Naive thymus-derived CD4-positive, alpha-beta T cell (primary cell): ENCODE measurements at regions not wholly inside any gene's neighbourhood (a gene's known extent, or its start where the extent isn't known, plus 50 kb on each side); places are given as distances from the start of the nearest gene placed in this dataset.

Experiments used
- ATAC-seq: fragments of 150-1000 bp; cut with Tn5 transposase; 2 replicates; pipeline ENCODE4 v1.10.0; 2021; ENCODE audit warnings: mild to moderate bottlenecking, moderate library complexity
- CTCF ChIA-PET: fragments of 350-600 bp; sonication (Branson Sonifier 250); formaldehyde crosslinking; loops from one replicate; lab custom pipeline; 2021; ENCODE audit warnings: antibody characterized with exemption; lab: Charles Lee
- POLR2A ChIA-PET: fragments of 350-600 bp; sonication (Branson Sonifier 250); formaldehyde crosslinking; loops from one replicate; lab custom pipeline; 2021; ENCODE audit warnings: antibody characterized with exemption, inconsistent platforms; lab: Charles Lee
- DNase-seq, 9 donors: peaks; one replicate each; pipeline versions ENCODE4 v3.0.0 to v3.0.0-alpha.2; 2020 to 2022; ENCODE audit warnings: mixed read lengths in 1 of 9
- H3K27ac ChIP-seq: one replicate; pipeline ENCODE4 v1.7.0; 2013; ENCODE audit warnings: mild to moderate bottlenecking, low read depth, low read length, moderate library complexity
- H3K27me3 ChIP-seq, 2 donors: one replicate each; pipeline ENCODE4 v1.7.0; 2013; ENCODE audit warnings: low read length in 2 of 2, mild to moderate bottlenecking in 2 of 2, moderate library complexity in 2 of 2; ENCODE audit not compliant: control insufficient read depth in 2 of 2, insufficient read depth in 2 of 2
- H3K36me3 ChIP-seq, 3 experiments: 1 replicate in 2 of 3; 2 replicates in 1 of 3; pipeline ENCODE4 v1.7.0; 2013; ENCODE audit warnings: low read length in 3 of 3, mild to moderate bottlenecking in 3 of 3, moderate library complexity in 1 of 3; ENCODE audit not compliant: insufficient read depth in 3 of 3, control insufficient read depth in 2 of 3
- H3K4me1 ChIP-seq, 2 donors: one replicate each; pipeline ENCODE4 v1.7.0; 2013; ENCODE audit warnings: low read length in 2 of 2, mild to moderate bottlenecking in 2 of 2, moderate library complexity in 1 of 2; ENCODE audit not compliant: control insufficient read depth in 2 of 2, insufficient read depth in 2 of 2
- H3K4me3 ChIP-seq: 2 replicates; pipeline ENCODE4 v1.7.0; 2013; ENCODE audit warnings: mild to moderate bottlenecking, low read length
- H3K9me3 ChIP-seq, 3 experiments: 1 replicate in 2 of 3; 2 replicates in 1 of 3; pipeline ENCODE4 v1.7.0; 2013; ENCODE audit warnings: low read length in 3 of 3; ENCODE audit not compliant: control insufficient read depth in 2 of 3
- H3K27ac Mint-ChIP-seq, 9 donors: one replicate each; pipeline ENCODE4 v1.8.0; 2020 to 2022; ENCODE audit warnings: mixed read lengths in 9 of 9, mild to moderate bottlenecking in 8 of 9, moderate library complexity in 5 of 9, inconsistent platforms in 2 of 9
- H3K27me3 Mint-ChIP-seq, 5 donors: one replicate each; pipeline ENCODE4 v1.8.0; 2021 to 2022; ENCODE audit warnings: mixed read lengths in 5 of 5, mild to moderate bottlenecking in 1 of 5
- H3K36me3 Mint-ChIP-seq, 5 donors: one replicate each; pipeline ENCODE4 v1.8.0; 2020 to 2022; ENCODE audit warnings: mixed read lengths in 5 of 5, mild to moderate bottlenecking in 3 of 5, inconsistent platforms in 1 of 5
- H3K4me1 Mint-ChIP-seq, 7 donors: one replicate each; pipeline ENCODE4 v1.8.0; 2020 to 2022; ENCODE audit warnings: mixed read lengths in 7 of 7, mild to moderate bottlenecking in 3 of 7, inconsistent platforms in 1 of 7
- H3K4me3 Mint-ChIP-seq, 10 donors: one replicate each; pipeline ENCODE4 v1.8.0; 2020 to 2022; ENCODE audit warnings: mild to moderate bottlenecking in 10 of 10, mixed read lengths in 10 of 10, moderate library complexity in 6 of 10, inconsistent platforms in 2 of 10
- H3K9me3 Mint-ChIP-seq, 11 donors: one replicate each; pipeline ENCODE4 v1.8.0; 2020 to 2022; ENCODE audit warnings: mixed read lengths in 11 of 11, mild to moderate bottlenecking in 4 of 11, inconsistent platforms in 1 of 11, moderate library complexity in 1 of 11
- intact Hi-C, 2 donors: fragments of 100-400 bp; cut with micrococcal nuclease; formaldehyde crosslinking; loops; one replicate each; pipeline ENCODE4 v1.15.1; 2023

DNA sequence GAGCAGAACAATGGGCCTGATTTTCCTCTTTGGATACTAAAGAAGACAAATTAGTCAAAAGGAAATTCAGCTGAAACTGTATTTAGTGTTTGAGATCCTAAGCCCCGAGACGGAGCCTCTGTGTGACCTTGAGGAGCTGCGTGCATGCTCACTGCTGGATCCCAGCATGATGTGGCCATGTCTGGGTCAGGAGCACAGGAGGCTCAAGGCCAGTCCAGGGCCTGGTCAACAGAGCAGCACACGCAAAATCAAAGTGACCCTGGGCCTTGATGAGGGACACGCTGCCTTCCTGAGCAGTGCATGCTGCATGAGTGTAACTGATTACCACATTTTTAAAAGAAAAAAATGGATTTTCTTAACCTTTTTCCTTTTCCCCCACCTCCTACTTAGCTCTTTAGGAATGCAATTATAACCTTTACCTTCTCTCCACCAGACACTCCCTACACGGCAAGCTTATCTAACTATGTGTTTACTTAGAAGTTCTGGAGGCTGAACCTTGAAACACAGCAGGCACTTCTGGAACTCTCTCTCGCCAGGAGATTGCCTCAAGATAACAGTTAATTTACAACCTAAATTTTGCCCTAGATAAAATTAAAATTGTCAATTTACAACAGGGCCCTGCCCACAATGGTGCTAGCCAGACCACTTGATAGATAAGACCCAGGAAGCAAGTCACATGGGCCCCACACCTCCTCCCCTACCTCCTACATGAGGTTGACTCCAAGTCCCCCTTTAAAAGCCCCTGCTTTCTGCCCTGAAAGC, 144.6 kb downstream of the LRIG2 start:
- Mint-ChIP-seq H3K4me1 (no peaks in the 10 kb centered on the region), H3K36me3 (peaks cover 0 to 11% (median 0%) of the 10 kb centered on the region in 5 donors), H3K27me3 (peaks cover 0 to under 1% (median 0%) of the 10 kb centered on the region in 5 donors), H3K27ac (no peak overlapping the region), H3K9me3 (peaks cover 0 to 19% (median 6%) of the 10 kb centered on the region in 11 donors), H3K4me3 (no peak overlapping the region)
- Histone ChIP-seq H3K27ac (no peak overlapping the region), H3K4me3 (no peak overlapping the region), H3K27me3 (no peaks in the 10 kb centered on the region), H3K9me3 (no peaks in the 10 kb centered on the region), H3K36me3 (no peaks in the 10 kb centered on the region), H3K4me1 (no peaks in the 10 kb centered on the region)
- no peak for ATAC-seq
- intact Hi-C loops = no loop called here
- DNase-seq = no peak
- ChIA-PET POLR2A (no interaction called here), CTCF (no interaction called here)

DNA sequence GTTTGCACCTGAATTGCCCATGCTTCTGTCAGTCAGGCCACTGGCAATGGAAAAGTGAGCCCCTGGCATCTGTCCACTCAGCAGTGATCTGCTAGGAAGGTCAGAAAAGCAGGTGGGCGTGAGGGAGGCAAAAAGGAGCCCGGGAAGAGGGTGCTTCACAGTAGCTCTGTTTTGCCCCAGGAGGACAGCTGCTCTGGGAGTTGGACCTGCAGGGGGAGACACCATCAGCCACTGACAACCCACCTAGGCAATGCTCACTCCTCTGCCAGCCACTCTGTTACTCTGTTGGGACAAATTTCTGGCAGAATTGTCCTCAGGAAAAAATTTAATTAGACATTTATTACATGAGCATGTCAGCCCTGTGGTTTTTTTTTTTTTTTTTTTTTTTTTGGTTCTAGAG, 146.4 kb downstream of the LRIG2 start:
- DNase-seq = no peak
- H3K27me3 ChIP-seq = no peaks in the 10 kb centered on the region
- Mint-ChIP-seq H3K36me3 (peaks cover 0 to 11% (median 0%) of the 10 kb centered on the region in 5 donors), H3K4me3 (no peak overlapping the region), H3K4me1 (no peaks in the 10 kb centered on the region), H3K9me3 (peaks cover 0 to 12% (median 5%) of the 10 kb centered on the region in 11 donors), H3K27me3 (peaks cover 0 to 5% (median 0%) of the 10 kb centered on the region in 5 donors), H3K27ac (no peak overlapping the region)
- no peaks in the 10 kb centered on the region for H3K9me3 ChIP-seq
- no peaks in the 10 kb centered on the region for H3K4me1 ChIP-seq
- intact Hi-C loops = no loop called here
- CTCF ChIA-PET = no interaction called here
- POLR2A ChIA-PET = no interaction called here
- H3K27ac ChIP-seq = no peak overlapping the region
- no peaks in the 10 kb centered on the region for H3K36me3 ChIP-seq
- H3K4me3 ChIP-seq = no peak overlapping the region
- ATAC-seq = no peak

DNA sequence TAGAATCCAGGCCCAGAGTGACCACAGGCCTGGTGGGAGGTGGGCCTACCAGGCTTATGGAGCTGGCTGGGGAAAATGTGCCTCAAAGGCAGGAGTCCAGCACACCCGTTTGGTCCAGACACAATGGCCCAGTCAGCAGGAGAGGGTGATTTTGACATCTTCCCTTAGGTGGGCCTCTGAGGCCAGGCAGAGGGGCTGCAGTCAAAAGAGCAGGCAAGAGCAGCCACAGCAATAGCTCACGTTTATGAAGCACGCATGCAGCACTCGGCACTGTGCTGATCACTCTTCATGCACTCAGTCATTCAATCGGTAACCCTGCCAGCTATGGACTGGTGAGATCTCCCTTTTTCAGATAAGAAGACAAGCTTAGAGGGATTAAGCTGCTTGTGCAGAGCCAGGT, 146.8 kb downstream of the LRIG2 start:
- intact Hi-C loops = no loop called here
- CTCF ChIA-PET = no interaction called here

DNA sequence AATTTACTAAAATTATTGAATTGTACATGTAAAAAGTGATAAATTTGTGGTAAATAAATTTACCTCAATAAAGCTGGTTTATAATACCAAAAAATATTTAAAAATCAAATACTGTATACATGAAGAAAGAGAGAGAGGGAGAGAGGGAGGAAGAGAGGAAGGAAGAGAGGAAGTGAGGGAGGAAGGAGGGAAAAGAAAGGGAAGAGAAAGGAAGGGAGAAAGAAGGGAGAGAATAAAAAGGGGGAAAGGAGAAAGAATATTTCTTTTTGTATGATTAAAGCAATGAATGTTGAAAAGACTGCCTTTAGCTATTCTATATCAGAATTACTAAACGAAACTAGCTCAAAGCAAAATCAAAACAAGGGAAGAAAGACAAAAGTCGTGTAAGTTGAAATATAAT, 150.0 kb downstream of the LRIG2 start:
- intact Hi-C loops = no loop called here
- H3K4me1 ChIP-seq = no peaks in the 10 kb centered on the region
- H3K27ac Mint-ChIP-seq = no peak overlapping the region
- H3K27me3 ChIP-seq = no peaks in the 10 kb centered on the region
- ATAC-seq (no peak), DNase-seq (no peak)
- H3K4me3 Mint-ChIP-seq = no peak overlapping the region
- no peak overlapping the region for H3K4me3 ChIP-seq
- H3K27me3 Mint-ChIP-seq = peaks cover 0 to 19% (median 10%) of the 10 kb centered on the region in 5 donors
- CTCF ChIA-PET = no interaction called here
- POLR2A ChIA-PET = no interaction called here
- no peaks in the 10 kb centered on the region for H3K36me3 ChIP-seq
- no peaks in the 10 kb centered on the region for H3K36me3 Mint-ChIP-seq
- peaks cover 0 to 2% (median 0%) of the 10 kb centered on the region in 7 donors for H3K4me1 Mint-ChIP-seq
- H3K9me3 Mint-ChIP-seq = no peaks in the 10 kb centered on the region
- no peak overlapping the region for H3K27ac ChIP-seq
- H3K9me3 ChIP-seq = no peaks in the 10 kb centered on the region

More for the DNA sequence above, 146.8 kb downstream of the LRIG2 start:
- no peaks in the 10 kb centered on the region for H3K9me3 ChIP-seq
- H3K27ac ChIP-seq = no peak overlapping the region
- no peak overlapping the region for H3K27ac Mint-ChIP-seq
- no peak for ATAC-seq
- H3K4me1 Mint-ChIP-seq = no peaks in the 10 kb centered on the region
- peaks cover 0 to 11% (median 0%) of the 10 kb centered on the region in 5 donors for H3K36me3 Mint-ChIP-seq
- DNase-seq = no peak
- POLR2A ChIA-PET = no interaction called here
- H3K4me3 ChIP-seq = no peak overlapping the region
- H3K27me3 ChIP-seq = no peaks in the 10 kb centered on the region
- no peaks in the 10 kb centered on the region for H3K36me3 ChIP-seq
- H3K9me3 Mint-ChIP-seq = peaks cover 0 to 11% (median 5%) of the 10 kb centered on the region in 11 donors
- H3K4me1 ChIP-seq = no peaks in the 10 kb centered on the region
- H3K4me3 Mint-ChIP-seq = no peak overlapping the region
- H3K27me3 Mint-ChIP-seq = peaks cover 0 to 5% (median 0%) of the 10 kb centered on the region in 5 donors

DNA sequence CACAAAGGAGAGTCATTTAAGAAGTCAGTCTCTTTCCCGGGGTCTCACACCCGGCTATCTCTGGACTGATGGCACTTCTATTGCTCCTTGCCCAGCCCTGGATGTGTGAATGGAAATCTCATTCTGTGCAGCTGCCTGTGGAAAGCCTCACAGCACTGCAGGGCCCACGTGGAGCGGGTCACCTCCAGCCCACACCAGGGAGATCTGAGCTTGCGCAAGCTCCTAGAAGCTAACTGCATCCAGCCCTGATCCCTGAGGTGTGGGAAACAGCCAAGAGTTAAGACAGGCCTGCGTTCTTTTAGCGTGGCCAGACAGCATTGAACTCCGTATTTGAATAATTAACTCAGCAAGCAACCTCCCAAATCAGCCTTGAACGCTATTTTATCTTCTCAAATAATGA, 150.5 kb downstream of the LRIG2 start:
- DNase-seq (no peak), ATAC-seq (no peak)
- peaks cover 0 to 19% (median 11%) of the 10 kb centered on the region in 5 donors for H3K27me3 Mint-ChIP-seq
- H3K9me3 ChIP-seq = no peaks in the 10 kb centered on the region
- H3K27ac Mint-ChIP-seq = no peak overlapping the region
- H3K4me3 ChIP-seq = no peak overlapping the region
- POLR2A ChIA-PET = no interaction called here
- no peaks in the 10 kb centered on the region for H3K36me3 Mint-ChIP-seq
- peaks cover 0 to 2% (median 0%) of the 10 kb centered on the region in 7 donors for H3K4me1 Mint-ChIP-seq
- H3K9me3 Mint-ChIP-seq = no peaks in the 10 kb centered on the region
- no peaks in the 10 kb centered on the region for H3K4me1 ChIP-seq
- CTCF ChIA-PET = no interaction called here
- H3K27me3 ChIP-seq = no peaks in the 10 kb centered on the region
- H3K27ac ChIP-seq = no peak overlapping the region
- intact Hi-C loops = no loop called here
- no peak overlapping the region for H3K4me3 Mint-ChIP-seq
- H3K36me3 ChIP-seq = no peaks in the 10 kb centered on the region

DNA sequence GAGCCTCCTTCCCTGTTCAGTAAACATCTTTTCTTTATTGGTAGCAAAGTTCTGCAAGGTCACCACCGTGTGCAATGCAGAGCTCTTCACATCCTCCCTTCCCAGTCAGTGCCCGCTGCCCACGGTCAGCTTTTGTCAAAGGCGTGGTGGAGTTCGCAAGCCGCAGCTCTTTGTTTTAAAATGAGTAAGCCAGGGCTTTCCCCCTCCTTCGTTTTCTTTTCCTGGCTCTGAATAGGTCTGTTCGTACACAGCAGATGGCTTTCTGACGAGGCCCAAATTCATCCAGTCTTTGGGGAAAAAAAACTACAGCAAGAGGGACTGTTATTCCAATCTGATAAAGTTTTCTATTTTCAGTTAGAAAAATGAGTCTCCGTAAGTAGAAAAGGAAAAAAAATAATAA, 153.2 kb downstream of the LRIG2 start:
- Histone ChIP-seq H3K36me3 (no peaks in the 10 kb centered on the region), H3K4me1 (no peaks in the 10 kb centered on the region), H3K9me3 (no peaks in the 10 kb centered on the region), H3K27ac (no peak overlapping the region), H3K27me3 (no peaks in the 10 kb centered on the region), H3K4me3 (no peak overlapping the region)
- H3K27ac Mint-ChIP-seq = no peak overlapping the region
- intact Hi-C loops = no loop called here
- CTCF ChIA-PET = no interaction called here
- ATAC-seq = no peak
- no peaks in the 10 kb centered on the region for H3K36me3 Mint-ChIP-seq
- H3K4me1 Mint-ChIP-seq = peaks cover 0 to 2% (median 0%) of the 10 kb centered on the region in 7 donors
- H3K27me3 Mint-ChIP-seq = peaks cover 5 to 22% (median 16%) of the 10 kb centered on the region in 5 donors
- no peaks in the 10 kb centered on the region for H3K9me3 Mint-ChIP-seq
- POLR2A ChIA-PET = no interaction called here
- no peak overlapping the region for H3K4me3 Mint-ChIP-seq
- no peak for DNase-seq

DNA sequence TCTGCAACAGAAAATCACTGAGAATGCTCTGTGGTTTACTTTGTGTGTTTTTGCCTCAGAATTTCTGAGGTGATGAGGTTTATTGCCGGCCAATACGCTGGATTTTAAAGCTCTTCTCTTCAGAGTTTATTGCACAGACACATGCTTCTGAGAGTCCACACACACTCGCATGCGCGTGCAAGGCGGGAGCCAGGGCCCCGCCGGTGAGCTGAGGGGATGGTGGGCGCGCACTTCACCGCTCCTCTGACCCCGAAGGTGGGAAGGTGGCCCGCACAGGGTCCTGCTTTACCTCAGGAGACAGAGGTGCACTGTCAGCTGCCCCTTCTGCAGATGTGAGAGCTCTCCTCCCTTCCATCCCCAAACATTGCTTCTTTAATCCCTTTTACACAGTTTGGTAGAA, 158.4 kb upstream of the MAGI3 start:
- H3K27me3 Mint-ChIP-seq = peaks cover 9 to 18% (median 12%) of the 10 kb centered on the region in 5 donors
- ATAC-seq (no peak), DNase-seq (no peak)
- H3K36me3 Mint-ChIP-seq = no peaks in the 10 kb centered on the region
- H3K9me3 Mint-ChIP-seq = no peaks in the 10 kb centered on the region
- Histone ChIP-seq H3K27me3 (no peaks in the 10 kb centered on the region), H3K9me3 (no peaks in the 10 kb centered on the region), H3K4me3 (no peak overlapping the region), H3K36me3 (no peaks in the 10 kb centered on the region), H3K27ac (no peak overlapping the region), H3K4me1 (no peaks in the 10 kb centered on the region)
- H3K4me3 Mint-ChIP-seq = no peak overlapping the region
- H3K27ac Mint-ChIP-seq = no peak overlapping the region
- intact Hi-C loops = no loop called here
- POLR2A ChIA-PET = no interaction called here
- CTCF ChIA-PET = no interaction called here
- H3K4me1 Mint-ChIP-seq = no peaks in the 10 kb centered on the region
